Lung (tissue), 11 donors: ENCODE measurements at regions not wholly inside any gene's neighbourhood (a gene's known extent, or its start where the extent isn't known, plus 50 kb on each side); places are given as distances from the start of the nearest gene placed in this dataset.

Experiments
- ATAC-seq: fragments of 200-7000 bp; cut with Tn5 transposase; one replicate; pipeline ENCODE4 v1.9.1; 2020; ENCODE audit warnings: moderate number of reproducible peaks; ENCODE audit not compliant: insufficient read depth, low FRiP score
- DNase-seq, 3 donors: peaks; one replicate each; pipeline ENCODE4 v3.0.0-alpha.2; 2013 to 2017
- H3K27ac ChIP-seq, 2 donors: one replicate each; pipeline ENCODE4 v1.5.1; 2013; ENCODE audit warnings: mild to moderate bottlenecking in 2 of 2, moderate library complexity in 2 of 2, control low read depth in 1 of 2, inconsistent platforms in 1 of 2, low read depth in 1 of 2, low read length in 1 of 2
- H3K27me3 ChIP-seq, 3 donors: one replicate each; pipeline ENCODE4 v1.5.1; 2013; ENCODE audit warnings: low read length in 2 of 3; ENCODE audit not compliant: control insufficient read depth in 3 of 3, insufficient read depth in 3 of 3
- H3K36me3 ChIP-seq, 4 donors: one replicate each; pipeline ENCODE4 v1.5.1; 2013; ENCODE audit warnings: low read length in 4 of 4, mild to moderate bottlenecking in 1 of 4, moderate library complexity in 1 of 4; ENCODE audit not compliant: control insufficient read depth in 4 of 4, insufficient read depth in 4 of 4
- H3K4me1 ChIP-seq, 5 donors: one replicate each; pipeline ENCODE4 v1.5.1; 2013; ENCODE audit warnings: low read length in 5 of 5, mild to moderate bottlenecking in 2 of 5, moderate library complexity in 1 of 5; ENCODE audit not compliant: control insufficient read depth in 5 of 5, insufficient read depth in 5 of 5
- H3K4me3 ChIP-seq: one replicate; pipeline ENCODE4 v1.5.1; 2013; ENCODE audit warnings: mild to moderate bottlenecking, control low read depth, moderate library complexity
- H3K9ac ChIP-seq, 2 donors: one replicate each; pipeline ENCODE4 v1.5.1; 2013; ENCODE audit warnings: low read length in 2 of 2, control low read depth in 1 of 2; ENCODE audit not compliant: insufficient read depth in 1 of 2
- H3K9me3 ChIP-seq, 4 donors: one replicate each; pipeline ENCODE4 v1.5.1; 2013; ENCODE audit warnings: low read length in 3 of 4, mild to moderate bottlenecking in 1 of 4, moderate library complexity in 1 of 4; ENCODE audit not compliant: control insufficient read depth in 4 of 4, insufficient read depth in 3 of 4
- CTCF ChIP-seq: IDR thresholded peaks from 2 replicates; pipeline ENCODE4 v1.5.1; 2012; ENCODE audit warnings: mild to moderate bottlenecking; ENCODE audit errors: control extremely low read depth, extremely low read depth
- WGBS, 2 donors: extraction: QIAGEN DNeasy Blood & Tissue Kit; methylation state at CpG; one replicate each; pipeline ENCODE4 v1.1.7; 2013; 5-methylcytosine and 5-hydroxymethylcytosine counted together
- donor health status: control.
- donor health status: control.
- donor health status: Bipolar disorder and iron deficiency.
- donor health status: healthy.
- donor health status: DM: yes; HTN: yes; CAD: no.

GRCh38 chr3:194741916-194742315 is 56.2 kb downstream of the FAM43A start:
- no peak for TF ChIP-seq CTCF
- H3K9me3 ChIP-seq, result peaks cover 0 to 3% (median 0%) of the 10 kb centered on the region in 4 donors
- H3K9ac ChIP-seq, result no peak overlapping the region
- peaks cover 0 to 3% (median 0%) of the 10 kb centered on the region in 3 donors for H3K27me3 ChIP-seq
- no peak for DNase-seq
- no peaks in the 10 kb centered on the region for H3K36me3 ChIP-seq
- no peak overlapping the region for H3K4me3 ChIP-seq
- WGBS, 2 donors, result 75 to 81% methylated on average over 7 of the region's 7 CpGs
- no peak for ATAC-seq
- peaks cover 0 to 14% (median 0%) of the 10 kb centered on the region in 5 donors for H3K4me1 ChIP-seq
- H3K27ac ChIP-seq, result no peak overlapping the region

- no peak for TF ChIP-seq CTCF
- ATAC-seq (no peak), DNase-seq (no peak)
- H3K36me3 ChIP-seq, result no peaks in the 10 kb centered on the region
- H3K4me1 ChIP-seq, result peaks cover 0 to 9% (median 3%) of the 10 kb centered on the region in 5 donors
- H3K4me3 ChIP-seq, result no peak overlapping the region
- peaks cover 0 to 3% (median 0%) of the 10 kb centered on the region in 3 donors for H3K27me3 ChIP-seq
- H3K27ac ChIP-seq, result no peak overlapping the region
- WGBS, 2 donors, result 36 to 71% methylated on average over 4 of the region's 4 CpGs
- H3K9ac ChIP-seq, result no peak overlapping the region
- no peaks in the 10 kb centered on the region for H3K9me3 ChIP-seq
Observed at GRCh38 chr3:194744826-194745225, 59.1 kb downstream of the FAM43A start.

GRCh38 chr3:194745422-194746184 is 59.9 kb downstream of the FAM43A start:
- DNase-seq (no peak), ATAC-seq (no peak)
- Histone ChIP-seq H3K4me1 (peaks cover 0 to 9% (median 8%) of the 10 kb centered on the region in 5 donors), H3K36me3 (no peaks in the 10 kb centered on the region), H3K9me3 (no peaks in the 10 kb centered on the region), H3K27ac (no peak overlapping the region), H3K4me3 (no peak overlapping the region), H3K9ac (no peak overlapping the region), H3K27me3 (peaks cover 0 to 3% (median 0%) of the 10 kb centered on the region in 3 donors)
- no peak for TF ChIP-seq CTCF
- WGBS, 2 donors, result 75 to 81% methylated on average over 9 of the region's 9 CpGs
